Transverse colon (tissue), 3 donors: ENCODE measurements at regions not wholly inside any gene's neighbourhood (a gene's known extent, or its start where the extent isn't known, plus 50 kb on each side); places are given as distances from the start of the nearest gene placed in this dataset.

Source experiments
- CTCF ChIP-seq, 5 experiments: fragments of 200-600 bp in 3 of 5; fragments of 450-650 bp in 2 of 5; sonication (generic) in 3 of 5; IDR thresholded peaks; 1 replicate in 2 of 5; 2 replicates in 3 of 5; pipeline ENCODE4 v1.5.1; 2016 to 2017; ENCODE audit warnings: antibody characterized with exemption in 5 of 5, inconsistent platforms in 3 of 5, mild to moderate bottlenecking in 2 of 5, moderate library complexity in 1 of 5
- POLR2A ChIP-seq: fragments of 450-650 bp; IDR thresholded peaks from one replicate; pipeline ENCODE4 v1.6.1; 2016; ENCODE audit warnings: antibody characterized with exemption, mild to moderate bottlenecking, moderate library complexity

GRCh38 chr11:90601261-90601660, 378.4 kb upstream of the CHORDC1 start:
- TF ChIP-seq POLR2A (no peak), CTCF (IDR thresholded peaks at IDR 0.05) (no peak)
